Ovary (tissue), 3 donors: ENCODE measurements at regions not wholly inside any gene's neighbourhood (a gene's known extent, or its start where the extent isn't known, plus 50 kb on each side); places are given as distances from the start of the nearest gene placed in this dataset.

Experiments used
- EP300 ChIP-seq: sonication (generic); formaldehyde crosslinking; IDR thresholded peaks from one replicate; pipeline ENCODE4 v1.6.1; 2017; ENCODE audit warnings: antibody characterized with exemption
- POLR2A ChIP-seq: fragments of 450-650 bp; IDR thresholded peaks from one replicate; pipeline ENCODE4 v1.6.1; 2017; ENCODE audit warnings: antibody characterized with exemption, mild to moderate bottlenecking, moderate library complexity
- TF ChIP-seq, protein P1 (sequence below), 3 donors: fragments of 450-650 bp in 2 of 3; fragments of 200-600 bp in 1 of 3; IDR thresholded peaks; one replicate each; pipeline versions ENCODE4 v1.5.1 to v1.8.0; 2016 to 2022; ENCODE audit warnings: antibody characterized with exemption in 3 of 3, mild to moderate bottlenecking in 1 of 3
- donor health status: DM: no; HTN: no; CAD: no.

DNA sequence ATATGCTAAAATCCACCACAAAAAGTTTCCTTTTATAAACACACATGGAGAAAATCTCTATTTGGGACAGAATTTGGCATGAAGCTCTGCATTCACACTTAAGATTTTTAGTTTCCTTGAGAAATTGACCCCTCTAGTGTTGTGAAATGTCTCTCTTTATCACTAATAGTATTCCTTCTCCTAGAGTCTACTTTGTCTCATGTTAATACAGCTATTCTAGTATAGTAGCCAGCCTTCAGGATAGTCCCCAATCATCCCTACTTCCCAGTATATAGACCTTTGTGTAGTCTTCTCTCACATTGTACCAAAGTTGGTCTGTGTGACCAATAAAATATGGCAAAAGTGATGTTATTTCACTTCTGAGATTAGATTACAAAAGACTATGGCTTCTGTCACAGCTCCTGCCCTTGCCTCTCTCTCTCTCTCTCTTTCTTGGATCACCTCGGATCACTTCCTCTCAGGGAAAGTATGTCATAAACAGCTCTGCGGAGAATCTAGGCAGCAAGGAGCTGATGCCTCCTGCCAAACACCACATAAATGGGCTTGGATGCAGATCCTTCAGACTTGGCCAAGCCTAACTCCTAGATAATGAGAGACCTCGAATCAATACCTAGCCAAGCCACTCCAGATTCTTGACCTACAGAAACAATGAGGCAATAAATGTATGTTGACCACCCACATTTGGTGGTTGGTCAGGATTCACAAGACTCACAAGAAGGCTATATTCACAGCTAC lies 59.7 kb upstream of the NABP1 start:
- TF ChIP-seq, protein P1, sequence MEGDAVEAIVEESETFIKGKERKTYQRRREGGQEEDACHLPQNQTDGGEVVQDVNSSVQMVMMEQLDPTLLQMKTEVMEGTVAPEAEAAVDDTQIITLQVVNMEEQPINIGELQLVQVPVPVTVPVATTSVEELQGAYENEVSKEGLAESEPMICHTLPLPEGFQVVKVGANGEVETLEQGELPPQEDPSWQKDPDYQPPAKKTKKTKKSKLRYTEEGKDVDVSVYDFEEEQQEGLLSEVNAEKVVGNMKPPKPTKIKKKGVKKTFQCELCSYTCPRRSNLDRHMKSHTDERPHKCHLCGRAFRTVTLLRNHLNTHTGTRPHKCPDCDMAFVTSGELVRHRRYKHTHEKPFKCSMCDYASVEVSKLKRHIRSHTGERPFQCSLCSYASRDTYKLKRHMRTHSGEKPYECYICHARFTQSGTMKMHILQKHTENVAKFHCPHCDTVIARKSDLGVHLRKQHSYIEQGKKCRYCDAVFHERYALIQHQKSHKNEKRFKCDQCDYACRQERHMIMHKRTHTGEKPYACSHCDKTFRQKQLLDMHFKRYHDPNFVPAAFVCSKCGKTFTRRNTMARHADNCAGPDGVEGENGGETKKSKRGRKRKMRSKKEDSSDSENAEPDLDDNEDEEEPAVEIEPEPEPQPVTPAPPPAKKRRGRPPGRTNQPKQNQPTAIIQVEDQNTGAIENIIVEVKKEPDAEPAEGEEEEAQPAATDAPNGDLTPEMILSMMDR (IDR thresholded peaks at IDR 0.05) = no peak
- no peak for TF ChIP-seq POLR2A
- TF ChIP-seq EP300 = no peak
